Astrocyte (in vitro differentiated cells and primary cell): ENCODE measurements at regions not wholly inside any gene's neighbourhood (a gene's known extent, or its start where the extent isn't known, plus 50 kb on each side); places are given as distances from the start of the nearest gene placed in this dataset.
"Not testable (repeated sequence)": the region's sequence is repeated elsewhere in the genome, so short reads cannot be mapped to it uniquely, and the experiment has no call there.

ENCODE experiments used
- DNase-seq: peaks from one replicate; pipeline ENCODE4 v3.0.0-alpha.2; 2010; ENCODE audit warnings: low read depth
- FAIRE-seq: peaks from 2 replicates; lab custom pipeline; 2011; peaks lifted over from hg19 to GRCh38; lab: Jason Lieb, UNC
- H2AFZ ChIP-seq: 2 replicates; pipeline ENCODE4 v1.6.0; 2012; ENCODE audit warnings: low read depth, low read length, inconsistent platforms
- H3K27ac ChIP-seq: 2 replicates; pipeline ENCODE4 v1.5.1; 2011; ENCODE audit warnings: low read depth, low read length, inconsistent platforms
- H3K27me3 ChIP-seq: 2 replicates; pipeline ENCODE4 v1.6.0; 2011; ENCODE audit warnings: low read length, inconsistent platforms; ENCODE audit not compliant: insufficient read depth
- H3K36me3 ChIP-seq: 2 replicates; pipeline ENCODE4 v1.5.1; 2011; ENCODE audit warnings: low read length, inconsistent platforms; ENCODE audit not compliant: insufficient read depth
- H3K4me1 ChIP-seq: 2 replicates; pipeline ENCODE4 v1.5.1; 2011; ENCODE audit warnings: low read length, inconsistent platforms; ENCODE audit not compliant: insufficient read depth
- H3K4me2 ChIP-seq: 2 replicates; pipeline ENCODE4 v1.6.0; 2012; ENCODE audit warnings: low read length, inconsistent platforms
- H3K4me3 ChIP-seq: 2 replicates; pipeline ENCODE4 v1.5.1; 2011; ENCODE audit warnings: low read depth, mild to moderate bottlenecking, low read length, inconsistent platforms; ENCODE audit not compliant: insufficient read depth
- H3K79me2 ChIP-seq: 2 replicates; pipeline ENCODE4 v1.6.0; 2012; ENCODE audit warnings: mild to moderate bottlenecking, low read length, inconsistent platforms; ENCODE audit not compliant: insufficient read depth
- H3K9ac ChIP-seq: 2 replicates; pipeline ENCODE4 v1.6.0; 2012; ENCODE audit warnings: mild to moderate bottlenecking, low read length, inconsistent platforms
- H3K9me3 ChIP-seq: 2 replicates; pipeline ENCODE4 v1.5.1; 2012; ENCODE audit warnings: low read depth, mild to moderate bottlenecking, low read length, inconsistent platforms; ENCODE audit not compliant: insufficient read depth
- H4K20me1 ChIP-seq: 2 replicates; pipeline ENCODE4 v1.6.0; 2012; ENCODE audit warnings: low read length, inconsistent platforms; ENCODE audit not compliant: insufficient read depth
- H3K27ac Mint-ChIP-seq: one replicate; pipeline ENCODE4 v1.8.0; 2021; ENCODE audit warnings: mild to moderate bottlenecking, mixed read lengths; ENCODE audit not compliant: unreplicated experiment
- H3K27me3 Mint-ChIP-seq: one replicate; pipeline ENCODE4 v1.8.0; 2021; ENCODE audit warnings: low read depth, mixed read lengths; ENCODE audit not compliant: unreplicated experiment
- H3K36me3 Mint-ChIP-seq: one replicate; pipeline ENCODE4 v1.8.0; 2021; ENCODE audit warnings: low read depth, mixed read lengths; ENCODE audit not compliant: unreplicated experiment
- H3K4me1 Mint-ChIP-seq: one replicate; pipeline ENCODE4 v1.8.0; 2021; ENCODE audit warnings: low read depth, mixed read lengths; ENCODE audit not compliant: unreplicated experiment
- H3K4me3 Mint-ChIP-seq: one replicate; pipeline ENCODE4 v1.8.0; 2021; ENCODE audit warnings: mild to moderate bottlenecking, moderate library complexity, mixed read lengths; ENCODE audit not compliant: unreplicated experiment
- H3K9me3 Mint-ChIP-seq: one replicate; pipeline ENCODE4 v1.8.0; 2021; ENCODE audit warnings: mild to moderate bottlenecking, mixed read lengths; ENCODE audit not compliant: unreplicated experiment
- EZH2 ChIP-seq: IDR thresholded peaks from 2 replicates; pipeline ENCODE4 v1.6.1; 2012; ENCODE audit warnings: mild to moderate bottlenecking, low read length, inconsistent platforms; ENCODE audit not compliant: insufficient read depth
- TF ChIP-seq, protein P1 (sequence below): IDR thresholded peaks from 2 replicates; pipeline ENCODE4 v1.5.1; 2011; ENCODE audit warnings: low read depth, mild to moderate bottlenecking, inconsistent platforms, low read length, moderate library complexity; ENCODE audit not compliant: insufficient read depth

DNA sequence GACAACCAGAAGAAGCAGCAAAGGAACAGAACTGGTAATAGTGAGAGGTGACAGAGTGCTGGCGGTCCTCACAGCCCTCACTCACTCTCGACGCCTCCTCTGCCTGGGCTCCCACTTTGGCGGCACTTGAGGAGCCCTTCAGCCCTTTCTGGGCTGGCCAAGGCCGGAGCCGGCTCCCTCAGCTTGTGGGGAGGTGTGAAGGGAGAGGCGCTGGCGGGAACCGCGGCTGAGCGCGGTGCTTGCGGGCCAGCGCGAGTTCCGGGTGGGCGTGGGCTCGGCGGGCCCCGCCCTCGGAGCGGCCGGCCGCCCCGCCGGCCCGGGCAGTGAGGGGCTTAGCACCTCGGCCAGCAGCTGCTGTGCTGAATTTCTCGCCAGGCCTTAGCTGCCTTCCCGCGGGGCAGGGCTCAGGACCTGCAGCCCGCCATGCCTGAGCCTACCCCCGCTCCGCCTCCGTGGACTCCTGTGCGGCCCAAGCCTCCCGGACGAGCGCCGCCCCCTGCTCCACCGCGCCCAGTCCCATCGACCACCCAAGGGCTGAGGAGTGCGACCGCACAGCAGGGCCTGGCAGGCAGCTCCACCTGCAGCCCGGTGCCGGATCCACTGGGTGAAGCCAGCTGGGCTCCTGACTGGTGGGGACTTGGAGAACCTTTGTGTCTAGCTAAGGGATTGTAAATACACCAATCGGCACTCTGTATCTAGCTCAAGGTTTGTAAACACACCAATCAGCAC lies 366.0 kb downstream of the DNAH5 start:
- not testable (repeated sequence) for H4K20me1 ChIP-seq, H3K4me1 Mint-ChIP-seq, H3K9me3 ChIP-seq, H3K27ac ChIP-seq, H3K27me3 ChIP-seq, H3K36me3 Mint-ChIP-seq, H3K4me1 ChIP-seq, H3K27ac Mint-ChIP-seq, DNase-seq, H3K36me3 ChIP-seq, FAIRE-seq, H3K9me3 Mint-ChIP-seq, H3K4me3 Mint-ChIP-seq, H3K27me3 Mint-ChIP-seq, H3K4me2 ChIP-seq, H3K4me3 ChIP-seq, H2AFZ ChIP-seq, H3K79me2 ChIP-seq, H3K9ac ChIP-seq

DNA sequence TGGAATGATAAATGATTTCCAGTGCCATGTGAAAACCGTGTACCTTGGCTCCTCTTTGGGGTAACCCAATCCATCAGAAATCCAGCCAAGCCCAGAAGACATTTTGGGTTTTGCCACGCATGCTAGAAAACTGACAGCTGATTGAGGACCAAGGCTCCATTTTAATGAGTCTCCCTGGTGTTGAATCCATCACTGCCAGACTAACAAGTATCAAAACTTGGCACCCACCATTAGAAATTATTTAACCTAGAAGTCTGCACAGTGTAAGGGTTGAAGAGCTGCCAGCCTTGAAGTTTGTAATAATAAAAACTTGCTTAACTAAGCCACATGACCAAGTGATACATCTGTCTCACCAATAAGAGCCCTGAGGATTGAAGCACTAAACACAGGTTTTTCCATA lies 369.9 kb downstream of the DNAH5 start:
- H3K27me3 Mint-ChIP-seq = no peaks in the 10 kb centered on the region
- no peaks in the 10 kb centered on the region for H3K4me1 ChIP-seq
- peak; percentile 4 for DNase-seq
- no peaks in the 10 kb centered on the region for H3K9me3 ChIP-seq
- H3K36me3 ChIP-seq = no peaks in the 10 kb centered on the region
- H3K9ac ChIP-seq = no peak overlapping the region
- H2AFZ ChIP-seq = no peak overlapping the region
- no peaks in the 10 kb centered on the region for H3K36me3 Mint-ChIP-seq
- H3K79me2 ChIP-seq = no peaks in the 10 kb centered on the region
- H3K4me2 ChIP-seq = no peak overlapping the region
- no peaks in the 10 kb centered on the region for H3K27me3 ChIP-seq
- H3K4me3 ChIP-seq = no peak overlapping the region
- H3K27ac ChIP-seq = no peak overlapping the region
- no peaks in the 10 kb centered on the region for H4K20me1 ChIP-seq
- H3K9me3 Mint-ChIP-seq = peaks cover 12% of the 10 kb centered on the region
- FAIRE-seq = no peak
- TF ChIP-seq, protein P1, sequence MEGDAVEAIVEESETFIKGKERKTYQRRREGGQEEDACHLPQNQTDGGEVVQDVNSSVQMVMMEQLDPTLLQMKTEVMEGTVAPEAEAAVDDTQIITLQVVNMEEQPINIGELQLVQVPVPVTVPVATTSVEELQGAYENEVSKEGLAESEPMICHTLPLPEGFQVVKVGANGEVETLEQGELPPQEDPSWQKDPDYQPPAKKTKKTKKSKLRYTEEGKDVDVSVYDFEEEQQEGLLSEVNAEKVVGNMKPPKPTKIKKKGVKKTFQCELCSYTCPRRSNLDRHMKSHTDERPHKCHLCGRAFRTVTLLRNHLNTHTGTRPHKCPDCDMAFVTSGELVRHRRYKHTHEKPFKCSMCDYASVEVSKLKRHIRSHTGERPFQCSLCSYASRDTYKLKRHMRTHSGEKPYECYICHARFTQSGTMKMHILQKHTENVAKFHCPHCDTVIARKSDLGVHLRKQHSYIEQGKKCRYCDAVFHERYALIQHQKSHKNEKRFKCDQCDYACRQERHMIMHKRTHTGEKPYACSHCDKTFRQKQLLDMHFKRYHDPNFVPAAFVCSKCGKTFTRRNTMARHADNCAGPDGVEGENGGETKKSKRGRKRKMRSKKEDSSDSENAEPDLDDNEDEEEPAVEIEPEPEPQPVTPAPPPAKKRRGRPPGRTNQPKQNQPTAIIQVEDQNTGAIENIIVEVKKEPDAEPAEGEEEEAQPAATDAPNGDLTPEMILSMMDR = no peak
- TF ChIP-seq EZH2 = no peak
- no peak overlapping the region for H3K4me3 Mint-ChIP-seq
- H3K4me1 Mint-ChIP-seq = peaks cover 3% of the 10 kb centered on the region
- H3K27ac Mint-ChIP-seq = no peak overlapping the region

DNA sequence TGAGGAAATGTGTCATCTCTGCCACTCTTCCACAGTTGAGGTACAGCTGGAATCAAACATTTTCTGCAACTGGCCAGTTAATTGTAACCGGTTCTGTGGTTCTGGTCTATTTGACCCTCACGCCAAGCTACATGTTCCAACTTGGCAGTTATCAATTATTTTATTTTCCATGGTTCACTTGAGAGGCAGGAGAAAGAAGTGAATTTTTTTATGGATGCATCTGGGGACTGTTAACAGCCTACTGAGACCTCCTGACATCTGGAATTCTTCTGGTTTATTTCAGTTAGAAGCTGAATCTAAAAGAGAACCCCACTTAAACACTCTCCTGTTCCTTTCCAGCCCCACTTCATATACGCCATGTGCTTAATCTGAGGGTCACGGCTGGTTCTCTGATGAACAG lies 372.3 kb downstream of the DNAH5 start:
- Histone ChIP-seq H3K27me3 (no peaks in the 10 kb centered on the region), H3K4me1 (peaks cover 10% of the 10 kb centered on the region), H2AFZ (no peak overlapping the region), H3K9ac (no peak overlapping the region), H3K27ac (no peak overlapping the region), H3K4me3 (no peak overlapping the region), H3K79me2 (no peaks in the 10 kb centered on the region), H4K20me1 (no peaks in the 10 kb centered on the region), H3K4me2 (no peak overlapping the region), H3K36me3 (no peaks in the 10 kb centered on the region), H3K9me3 (no peaks in the 10 kb centered on the region)
- Mint-ChIP-seq H3K36me3 (no peaks in the 10 kb centered on the region), H3K27me3 (no peaks in the 10 kb centered on the region), H3K27ac (no peak overlapping the region), H3K9me3 (peaks cover 5% of the 10 kb centered on the region), H3K4me3 (no peak overlapping the region), H3K4me1 (peaks cover 18% of the 10 kb centered on the region)
- FAIRE-seq = no peak
- no peak for DNase-seq
- no peak for TF ChIP-seq EZH2
- TF ChIP-seq, protein P1 = no peak
